GM23338 (cell line): ENCODE measurements at regions not wholly inside any gene's neighbourhood (a gene's known extent, or its start where the extent isn't known, plus 50 kb on each side); places are given as distances from the start of the nearest gene placed in this dataset.

Experiments used
- ATAC-seq: fragments of 200-7000 bp; cut with Tn5 transposase; 3 replicates; pipeline ENCODE4 v1.9.1; 2020
- DNase-seq: peaks from one replicate; pipeline ENCODE4 v3.0.0-alpha.2; 2015; ENCODE audit warnings: low spot score
- H2AFZ ChIP-seq: fragments of 200-600 bp; sonication (generic); 2 replicates; pipeline ENCODE4 v1.8.0; 2016; ENCODE audit warnings: antibody characterized with exemption, mild to moderate bottlenecking, moderate library complexity
- H3F3A ChIP-seq: fragments of 200-600 bp; sonication (generic); replicated peaks from 2 replicates; pipeline ENCODE4 v1.8.0; 2017; ENCODE audit warnings: antibody characterized with exemption, mixed run types, low read depth
- H3K27ac ChIP-seq: fragments of 200-600 bp; sonication (generic); 2 replicates; pipeline ENCODE4 v1.6.1; 2016; ENCODE audit warnings: low read depth
- H3K27me3 ChIP-seq: fragments of 200-600 bp; sonication (generic); 2 replicates; pipeline ENCODE4 v1.8.0; 2016; ENCODE audit warnings: mild to moderate bottlenecking, mixed run types, moderate library complexity; ENCODE audit not compliant: insufficient read depth
- H3K36me3 ChIP-seq: fragments of 200-600 bp; sonication (generic); 2 replicates; pipeline ENCODE4 v1.8.0; 2016; ENCODE audit warnings: mild to moderate bottlenecking; ENCODE audit not compliant: insufficient read depth
- H3K4me1 ChIP-seq: fragments of 200-600 bp; sonication (generic); 2 replicates; pipeline ENCODE4 v1.8.0; 2016; ENCODE audit warnings: mild to moderate bottlenecking, moderate library complexity; ENCODE audit not compliant: insufficient read depth
- H3K4me2 ChIP-seq: fragments of 200-600 bp; sonication (generic); 2 replicates; pipeline ENCODE4 v1.7.1; 2017; ENCODE audit warnings: mixed run types
- H3K4me3 ChIP-seq: fragments of 200-600 bp; sonication (generic); 2 replicates; pipeline ENCODE4 v1.6.1; 2016; ENCODE audit warnings: mixed run types
- H3K79me2 ChIP-seq: fragments of 200-600 bp; sonication (generic); replicated peaks from 2 replicates; pipeline ENCODE4 v1.8.0; 2017; ENCODE audit warnings: mild to moderate bottlenecking; ENCODE audit not compliant: insufficient read depth
- H3K9me2 ChIP-seq: fragments of 200-600 bp; sonication (generic); 2 replicates; pipeline ENCODE4 v1.8.0; 2017; ENCODE audit not compliant: insufficient read depth
- H4K20me1 ChIP-seq: fragments of 200-600 bp; sonication (generic); replicated peaks from 2 replicates; pipeline ENCODE4 v1.8.0; 2017; ENCODE audit warnings: mild to moderate bottlenecking; ENCODE audit not compliant: insufficient read depth
- H3K27ac Mint-ChIP-seq: 2 replicates; pipeline ENCODE4 v1.8.0; 2020; ENCODE audit warnings: inconsistent platforms, mild to moderate bottlenecking, moderate library complexity, mixed read lengths
- H3K27me3 Mint-ChIP-seq: 3 replicates; pipeline ENCODE4 v1.8.0; 2022; ENCODE audit warnings: low read depth, mild to moderate bottlenecking, moderate library complexity, mixed read lengths, inconsistent platforms; ENCODE audit not compliant: insufficient read depth, poor library complexity
- H3K36me3 Mint-ChIP-seq: 3 replicates; pipeline ENCODE4 v1.8.0; 2021; ENCODE audit warnings: low read depth, mild to moderate bottlenecking, inconsistent platforms, moderate library complexity, mixed read lengths
- H3K4me1 Mint-ChIP-seq: 3 replicates; pipeline ENCODE4 v1.8.0; 2020; ENCODE audit warnings: mild to moderate bottlenecking, inconsistent platforms, mixed read lengths
- H3K4me3 Mint-ChIP-seq: 3 replicates; pipeline ENCODE4 v1.8.0; 2021; ENCODE audit warnings: moderate library complexity, mild to moderate bottlenecking, inconsistent platforms, mixed read lengths
- H3K9me3 Mint-ChIP-seq: 3 replicates; pipeline ENCODE4 v1.8.0; 2020; ENCODE audit warnings: moderate library complexity, mild to moderate bottlenecking, inconsistent platforms, mixed read lengths
- CREB1 ChIP-seq: fragments of 250-450 bp; sonication (Bioruptor Pico); IDR thresholded peaks from 2 replicates; pipeline ENCODE4 v1.5.0; 2020; ENCODE audit warnings: low read depth, mild to moderate bottlenecking, moderate library complexity
- CTCF ChIP-seq, 2 experiments: fragments of 200-600 bp in 1 of 2; sonication (generic) in 1 of 2; conservative IDR thresholded peaks; 2 replicates each; pipeline versions ENCODE4 v1.5.1 to v1.6.1; 2016 to 2017; ENCODE audit warnings: antibody characterized with exemption in 2 of 2, low read depth in 2 of 2, mild to moderate bottlenecking in 2 of 2, moderate library complexity in 1 of 2
- ETS1 ChIP-seq: IDR thresholded peaks from 2 replicates; pipeline ENCODE4 v1.6.1; 2016; ENCODE audit warnings: antibody characterized with exemption
- EZH2 ChIP-seq: fragments of 200-600 bp; sonication (generic); IDR thresholded peaks from one replicate; pipeline ENCODE4 v1.8.0; 2017; ENCODE audit warnings: antibody characterized with exemption, mild to moderate bottlenecking, low read depth; ENCODE audit not compliant: unreplicated experiment
- EZH2phosphoT487 ChIP-seq: fragments of 200-600 bp; sonication (generic); IDR thresholded peaks from one replicate; pipeline ENCODE4 v1.8.1; 2018; ENCODE audit warnings: antibody characterized with exemption; ENCODE audit not compliant: unreplicated experiment
- JUNB ChIP-seq: IDR thresholded peaks from one replicate; pipeline ENCODE4 v1.6.1; 2016; ENCODE audit warnings: antibody characterized with exemption; ENCODE audit not compliant: unreplicated experiment
- NANOG ChIP-seq: IDR thresholded peaks from 2 replicates; pipeline ENCODE4 v1.6.1; 2016; ENCODE audit warnings: antibody characterized with exemption, borderline replicate concordance
- POLR2AphosphoS5 ChIP-seq: IDR thresholded peaks from 2 replicates; pipeline ENCODE4 v1.6.1; 2016; ENCODE audit warnings: antibody characterized with exemption, low read depth
- STAT1 ChIP-seq: IDR thresholded peaks from one replicate; pipeline ENCODE4 v1.6.1; 2016; ENCODE audit warnings: antibody characterized with exemption; ENCODE audit not compliant: unreplicated experiment
- ZNF114 ChIP-seq: fragments of 250-450 bp; sonication (Bioruptor Pico); IDR thresholded peaks from 2 replicates; pipeline ENCODE4 v1.5.0; 2020; ENCODE audit warnings: mild to moderate bottlenecking, moderate library complexity
- ZNF331 ChIP-seq: fragments of 250-450 bp; sonication (Bioruptor Pico); IDR thresholded peaks from 2 replicates; pipeline ENCODE4 v1.5.0; 2020; ENCODE audit warnings: low read depth, mild to moderate bottlenecking, moderate library complexity
- ZNF462 ChIP-seq: fragments of 250-450 bp; sonication (Bioruptor Pico); IDR thresholded peaks from 2 replicates; pipeline ENCODE4 v1.5.0; 2020; ENCODE audit warnings: mild to moderate bottlenecking, moderate library complexity
- TF ChIP-seq, protein P1 (sequence below): IDR thresholded peaks from one replicate; pipeline ENCODE4 v1.6.1; 2018; ENCODE audit warnings: antibody characterized with exemption; ENCODE audit not compliant: unreplicated experiment

- Histone ChIP-seq H3K27ac (no peak overlapping the region), H3K36me3 (no peaks in the 10 kb centered on the region), H3F3A (no peaks in the 10 kb centered on the region), H3K27me3 (no peaks in the 10 kb centered on the region), H3K4me2 (no peak overlapping the region), H2AFZ (no peak overlapping the region), H3K4me3 (no peak overlapping the region), H3K9me2 (no peaks in the 10 kb centered on the region), H3K4me1 (no peaks in the 10 kb centered on the region), H3K79me2 (no peaks in the 10 kb centered on the region), H4K20me1 (no peaks in the 10 kb centered on the region)
- Mint-ChIP-seq H3K9me3 (no peaks in the 10 kb centered on the region; the same call in 2 of the 3 replicates), H3K4me1 (peaks cover 3% of the 10 kb centered on the region; the same call in 2 of the 3 replicates), H3K27ac (no peak overlapping the region), H3K36me3 (no peaks in the 10 kb centered on the region), H3K4me3 (no peak overlapping the region), H3K27me3 (peaks cover 3% of the 10 kb centered on the region)
- TF ChIP-seq ZNF331 (CRISPR knock-in tag) (no peak), ZNF462 (CRISPR knock-in tag) (no peak), POLR2AphosphoS5 (no peak), EZH2phosphoT487 (no peak), ETS1 (no peak), CTCF (conservative IDR thresholded peaks at IDR 0.05; ENCODE audit: low read depth in 2 of 2) (no peak), STAT1 (no peak), CREB1 (CRISPR knock-in tag) (no peak), NANOG (no peak), EZH2 (no peak), ZNF114 (CRISPR knock-in tag) (no peak), JUNB (no peak)
- TF ChIP-seq, protein P1, sequence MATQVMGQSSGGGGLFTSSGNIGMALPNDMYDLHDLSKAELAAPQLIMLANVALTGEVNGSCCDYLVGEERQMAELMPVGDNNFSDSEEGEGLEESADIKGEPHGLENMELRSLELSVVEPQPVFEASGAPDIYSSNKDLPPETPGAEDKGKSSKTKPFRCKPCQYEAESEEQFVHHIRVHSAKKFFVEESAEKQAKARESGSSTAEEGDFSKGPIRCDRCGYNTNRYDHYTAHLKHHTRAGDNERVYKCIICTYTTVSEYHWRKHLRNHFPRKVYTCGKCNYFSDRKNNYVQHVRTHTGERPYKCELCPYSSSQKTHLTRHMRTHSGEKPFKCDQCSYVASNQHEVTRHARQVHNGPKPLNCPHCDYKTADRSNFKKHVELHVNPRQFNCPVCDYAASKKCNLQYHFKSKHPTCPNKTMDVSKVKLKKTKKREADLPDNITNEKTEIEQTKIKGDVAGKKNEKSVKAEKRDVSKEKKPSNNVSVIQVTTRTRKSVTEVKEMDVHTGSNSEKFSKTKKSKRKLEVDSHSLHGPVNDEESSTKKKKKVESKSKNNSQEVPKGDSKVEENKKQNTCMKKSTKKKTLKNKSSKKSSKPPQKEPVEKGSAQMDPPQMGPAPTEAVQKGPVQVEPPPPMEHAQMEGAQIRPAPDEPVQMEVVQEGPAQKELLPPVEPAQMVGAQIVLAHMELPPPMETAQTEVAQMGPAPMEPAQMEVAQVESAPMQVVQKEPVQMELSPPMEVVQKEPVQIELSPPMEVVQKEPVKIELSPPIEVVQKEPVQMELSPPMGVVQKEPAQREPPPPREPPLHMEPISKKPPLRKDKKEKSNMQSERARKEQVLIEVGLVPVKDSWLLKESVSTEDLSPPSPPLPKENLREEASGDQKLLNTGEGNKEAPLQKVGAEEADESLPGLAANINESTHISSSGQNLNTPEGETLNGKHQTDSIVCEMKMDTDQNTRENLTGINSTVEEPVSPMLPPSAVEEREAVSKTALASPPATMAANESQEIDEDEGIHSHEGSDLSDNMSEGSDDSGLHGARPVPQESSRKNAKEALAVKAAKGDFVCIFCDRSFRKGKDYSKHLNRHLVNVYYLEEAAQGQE, result no peak
- DNase-seq, result no peak
- ATAC-seq, result no peak
These were observed 312.7 kb upstream of the USP24 start for GRCh38 chr1:55527831-55528230.
